Uterus (tissue), 2 donors: ENCODE measurements at regions not wholly inside any gene's neighbourhood (a gene's known extent, or its start where the extent isn't known, plus 50 kb on each side); places are given as distances from the start of the nearest gene placed in this dataset.

ENCODE experiments used
- POLR2A ChIP-seq, 2 donors: fragments of 450-650 bp; IDR thresholded peaks; one replicate each; pipeline ENCODE4 v1.6.1; 2016; ENCODE audit warnings: antibody characterized with exemption in 2 of 2, mild to moderate bottlenecking in 1 of 2, moderate library complexity in 1 of 2
- TF ChIP-seq, protein P1 (sequence below), 4 experiments: fragments of 200-600 bp in 2 of 4; fragments of 450-650 bp in 2 of 4; sonication (generic) in 2 of 4; IDR thresholded peaks; one replicate each; pipeline ENCODE4 v1.5.1; 2016 to 2019; ENCODE audit warnings: antibody characterized with exemption in 4 of 4, mild to moderate bottlenecking in 2 of 4, moderate library complexity in 1 of 4

GRCh38 chr16:10262377-10263132, 80.3 kb upstream of the GRIN2A start:
- TF ChIP-seq, protein P1, sequence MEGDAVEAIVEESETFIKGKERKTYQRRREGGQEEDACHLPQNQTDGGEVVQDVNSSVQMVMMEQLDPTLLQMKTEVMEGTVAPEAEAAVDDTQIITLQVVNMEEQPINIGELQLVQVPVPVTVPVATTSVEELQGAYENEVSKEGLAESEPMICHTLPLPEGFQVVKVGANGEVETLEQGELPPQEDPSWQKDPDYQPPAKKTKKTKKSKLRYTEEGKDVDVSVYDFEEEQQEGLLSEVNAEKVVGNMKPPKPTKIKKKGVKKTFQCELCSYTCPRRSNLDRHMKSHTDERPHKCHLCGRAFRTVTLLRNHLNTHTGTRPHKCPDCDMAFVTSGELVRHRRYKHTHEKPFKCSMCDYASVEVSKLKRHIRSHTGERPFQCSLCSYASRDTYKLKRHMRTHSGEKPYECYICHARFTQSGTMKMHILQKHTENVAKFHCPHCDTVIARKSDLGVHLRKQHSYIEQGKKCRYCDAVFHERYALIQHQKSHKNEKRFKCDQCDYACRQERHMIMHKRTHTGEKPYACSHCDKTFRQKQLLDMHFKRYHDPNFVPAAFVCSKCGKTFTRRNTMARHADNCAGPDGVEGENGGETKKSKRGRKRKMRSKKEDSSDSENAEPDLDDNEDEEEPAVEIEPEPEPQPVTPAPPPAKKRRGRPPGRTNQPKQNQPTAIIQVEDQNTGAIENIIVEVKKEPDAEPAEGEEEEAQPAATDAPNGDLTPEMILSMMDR (IDR thresholded peaks at IDR 0.05): no peak
- TF ChIP-seq POLR2A (IDR thresholded peaks at IDR 0.05): no peak
